ENCODE measurements at regions not wholly inside any gene's neighbourhood (a gene's known extent, or its start where the extent isn't known, plus 50 kb on each side); places are given as distances from the start of the nearest gene placed in this dataset.

DNA sequence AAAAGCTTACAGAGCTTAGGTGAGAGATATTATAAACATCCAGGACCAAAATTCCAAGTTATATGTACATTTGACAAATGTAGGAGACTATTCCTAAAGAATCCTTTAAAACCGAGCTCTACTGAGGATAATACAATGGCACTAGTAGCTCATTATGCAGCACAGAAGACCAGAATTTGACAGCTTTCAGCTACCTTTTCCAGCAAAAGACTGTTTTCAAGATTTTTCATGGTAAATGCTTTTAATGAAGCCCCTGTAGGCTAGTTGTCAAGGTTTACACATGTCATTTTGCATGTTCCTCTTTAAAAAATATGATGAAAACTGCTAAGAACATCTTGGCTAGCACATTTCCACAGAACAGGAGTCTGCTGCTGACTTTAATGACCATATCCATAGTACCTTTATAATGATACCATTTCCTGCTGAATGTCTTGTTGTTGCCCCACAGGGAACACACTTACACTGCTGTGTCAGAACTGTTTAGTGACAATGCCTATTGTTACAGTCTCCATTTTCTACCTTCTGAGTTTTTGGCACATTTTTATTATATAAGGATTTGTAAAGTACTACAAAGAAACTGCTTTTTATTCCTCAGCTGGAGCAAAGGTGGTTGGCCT, 1382.3 kb downstream of the RAPGEF2 start:
- DNase-seq (ENCODE audit: unreplicated experiment) = no peak
- ChIA-PET POLR2A (no interaction called here), CTCF (interaction anchor here (0.6 kb wide), 1 partner anchor 85 kb away, joined by 3 read pairs; no protein-coding TSS in a partner anchor)
- H3K4me1 Mint-ChIP-seq (ENCODE audit: insufficient read depth, unreplicated experiment) = no peaks in the 10 kb centered on the region
- H3K27ac Mint-ChIP-seq (ENCODE audit: low read depth, unreplicated experiment) = no peak overlapping the region
- no peak for TF ChIP-seq CTCF (IDR thresholded peaks at IDR 0.05; ENCODE audit: unreplicated experiment)
- H3K9me3 Mint-ChIP-seq (ENCODE audit: unreplicated experiment) = peaks cover 8% of the 10 kb centered on the region
- H3K4me3 Mint-ChIP-seq (ENCODE audit: unreplicated experiment) = no peak overlapping the region
- H3K36me3 Mint-ChIP-seq (ENCODE audit: insufficient read depth, unreplicated experiment) = no peaks in the 10 kb centered on the region
- no peaks in the 10 kb centered on the region for H3K27me3 Mint-ChIP-seq (ENCODE audit: insufficient read depth, unreplicated experiment)
- intact Hi-C loops (cut with micrococcal nuclease) = no loop called here
- no TSS peak for BruUV-seq (replicated peaks)

DNA sequence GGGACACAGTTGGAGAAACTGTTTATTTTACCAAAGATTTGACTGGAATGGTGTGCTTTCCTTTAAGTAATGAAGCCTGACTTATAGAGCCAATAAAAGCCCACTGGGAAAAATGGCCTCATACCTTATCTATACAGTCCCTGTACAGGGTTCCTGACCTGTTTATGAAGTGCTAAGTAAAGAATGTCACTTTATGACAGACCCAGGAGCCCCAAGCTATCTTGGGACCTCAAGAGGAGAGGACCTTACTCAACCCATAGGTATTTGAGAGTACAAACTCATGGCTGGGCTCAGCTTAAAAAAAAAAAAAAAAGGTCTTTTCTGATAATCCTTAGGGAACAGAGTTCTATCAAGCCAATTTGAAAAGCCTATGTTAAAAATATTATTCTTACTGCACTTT, 1389.3 kb downstream of the RAPGEF2 start:
- intact Hi-C loops (cut with micrococcal nuclease) = no loop called here
- POLR2A ChIA-PET = no interaction called here
- Mint-ChIP-seq H3K9me3 (ENCODE audit: unreplicated experiment) (no peaks in the 10 kb centered on the region), H3K4me3 (ENCODE audit: unreplicated experiment) (no peak overlapping the region), H3K4me1 (ENCODE audit: insufficient read depth, unreplicated experiment) (no peaks in the 10 kb centered on the region), H3K36me3 (ENCODE audit: insufficient read depth, unreplicated experiment) (no peaks in the 10 kb centered on the region), H3K27ac (ENCODE audit: low read depth, unreplicated experiment) (no peak overlapping the region), H3K27me3 (ENCODE audit: insufficient read depth, unreplicated experiment) (no peaks in the 10 kb centered on the region)
- CTCF ChIA-PET = no interaction called here
- BruUV-seq (replicated peaks) = no TSS peak
- DNase-seq (ENCODE audit: unreplicated experiment) = no peak
- no peak for TF ChIP-seq CTCF (IDR thresholded peaks at IDR 0.05; ENCODE audit: unreplicated experiment)

GRCh38 chr4:160493206-160493605, 1390.3 kb downstream of the RAPGEF2 start:
- no TSS peak for BruUV-seq (replicated peaks)
- CTCF ChIA-PET = no interaction called here

GRCh38 chr4:160495356-160495755, 1392.5 kb downstream of the RAPGEF2 start:
- Mint-ChIP-seq H3K27me3 (ENCODE audit: insufficient read depth, unreplicated experiment) (no peaks in the 10 kb centered on the region), H3K4me3 (ENCODE audit: unreplicated experiment) (no peak overlapping the region), H3K4me1 (ENCODE audit: insufficient read depth, unreplicated experiment) (no peaks in the 10 kb centered on the region), H3K36me3 (ENCODE audit: insufficient read depth, unreplicated experiment) (no peaks in the 10 kb centered on the region), H3K9me3 (ENCODE audit: unreplicated experiment) (no peaks in the 10 kb centered on the region), H3K27ac (ENCODE audit: low read depth, unreplicated experiment) (no peak overlapping the region)
- TF ChIP-seq CTCF (IDR thresholded peaks at IDR 0.05; ENCODE audit: unreplicated experiment) = no peak
- intact Hi-C loops (cut with micrococcal nuclease) = no loop called here
- POLR2A ChIA-PET = no interaction called here
- no peak for DNase-seq (ENCODE audit: unreplicated experiment)
- CTCF ChIA-PET = no interaction called here
- BruUV-seq (replicated peaks) = no TSS peak

More at GRCh38 chr4:160493206-160493605, 1390.3 kb downstream of the RAPGEF2 start:
- no peak for DNase-seq (ENCODE audit: unreplicated experiment)
- H3K27me3 Mint-ChIP-seq (ENCODE audit: insufficient read depth, unreplicated experiment) = no peaks in the 10 kb centered on the region
- H3K36me3 Mint-ChIP-seq (ENCODE audit: insufficient read depth, unreplicated experiment) = no peaks in the 10 kb centered on the region
- POLR2A ChIA-PET = no interaction called here
- no peaks in the 10 kb centered on the region for H3K9me3 Mint-ChIP-seq (ENCODE audit: unreplicated experiment)
- no peak for TF ChIP-seq CTCF (IDR thresholded peaks at IDR 0.05; ENCODE audit: unreplicated experiment)
- no peaks in the 10 kb centered on the region for H3K4me1 Mint-ChIP-seq (ENCODE audit: insufficient read depth, unreplicated experiment)
- no peak overlapping the region for H3K27ac Mint-ChIP-seq (ENCODE audit: low read depth, unreplicated experiment)
- H3K4me3 Mint-ChIP-seq (ENCODE audit: unreplicated experiment) = no peak overlapping the region
- intact Hi-C loops (cut with micrococcal nuclease) = no loop called here
